Activated CD4-positive, alpha-beta memory T cell treated with anti-CD3 and anti-CD28 coated beads for 36 hours (primary cell): ENCODE measurements at regions not wholly inside any gene's neighbourhood (a gene's known extent, or its start where the extent isn't known, plus 50 kb on each side); places are given as distances from the start of the nearest gene placed in this dataset.

ENCODE experiments used
- CTCF ChIA-PET: fragments of 350-600 bp; sonication (Branson Sonifier 250); formaldehyde crosslinking; loops from one replicate; lab custom pipeline; 2021; ENCODE audit warnings: antibody characterized with exemption, inconsistent platforms; lab: Charles Lee
- POLR2A ChIA-PET: fragments of 350-600 bp; sonication (Branson Sonifier 250); formaldehyde crosslinking; loops from one replicate; lab custom pipeline; 2021; ENCODE audit warnings: antibody characterized with exemption; lab: Charles Lee
- DNase-seq: peaks from one replicate; pipeline ENCODE4 v3.0.0-alpha.2; 2020
- H3K27ac Mint-ChIP-seq: one replicate; pipeline ENCODE4 v1.8.0; 2021; ENCODE audit warnings: mixed read lengths
- H3K27me3 Mint-ChIP-seq: one replicate; pipeline ENCODE4 v1.8.0; 2021; ENCODE audit warnings: mixed read lengths
- H3K36me3 Mint-ChIP-seq: one replicate; pipeline ENCODE4 v1.8.0; 2021; ENCODE audit warnings: mixed read lengths
- H3K4me1 Mint-ChIP-seq: one replicate; pipeline ENCODE4 v1.8.0; 2021; ENCODE audit warnings: low read depth, mixed read lengths
- H3K4me3 Mint-ChIP-seq: one replicate; pipeline ENCODE4 v1.8.0; 2021; ENCODE audit warnings: mild to moderate bottlenecking, mixed read lengths
- H3K9me3 Mint-ChIP-seq: one replicate; pipeline ENCODE4 v1.8.0; 2021; ENCODE audit warnings: mixed read lengths
- intact Hi-C: fragments of 100-400 bp; cut with micrococcal nuclease; formaldehyde crosslinking; loops from one replicate; pipeline ENCODE4 v1.15.1; 2023

GRCh38 chr1:60228041-60228491 lies 154.5 kb upstream of the C1orf87 start:
- no peak overlapping the region for H3K4me3 Mint-ChIP-seq
- CTCF ChIA-PET, result no interaction called here
- no peaks in the 10 kb centered on the region for H3K36me3 Mint-ChIP-seq
- POLR2A ChIA-PET, result no interaction called here
- DNase-seq, result no peak
- H3K27ac Mint-ChIP-seq, result no peak overlapping the region
- H3K4me1 Mint-ChIP-seq, result peaks cover 7% of the 10 kb centered on the region
- H3K9me3 Mint-ChIP-seq, result no peaks in the 10 kb centered on the region
- H3K27me3 Mint-ChIP-seq, result no peaks in the 10 kb centered on the region
- intact Hi-C loops, result no loop called here

GRCh38 chr1:60227601-60228000 lies 154.0 kb upstream of the C1orf87 start:
- POLR2A ChIA-PET, result no interaction called here

GRCh38 chr1:60225486-60225885 lies 151.9 kb upstream of the C1orf87 start:
- Mint-ChIP-seq H3K4me1 (peaks cover 7% of the 10 kb centered on the region), H3K4me3 (no peak overlapping the region), H3K9me3 (no peaks in the 10 kb centered on the region), H3K27me3 (no peaks in the 10 kb centered on the region), H3K27ac (no peak overlapping the region), H3K36me3 (no peaks in the 10 kb centered on the region)
- intact Hi-C loops, result no loop called here
- POLR2A ChIA-PET, result no interaction called here
- CTCF ChIA-PET, result no interaction called here
- no peak for DNase-seq

More at GRCh38 chr1:60227601-60228000, 154.0 kb upstream of the C1orf87 start:
- H3K9me3 Mint-ChIP-seq, result no peaks in the 10 kb centered on the region
- H3K36me3 Mint-ChIP-seq, result no peaks in the 10 kb centered on the region
- peaks cover 7% of the 10 kb centered on the region for H3K4me1 Mint-ChIP-seq
- H3K27ac Mint-ChIP-seq, result no peak overlapping the region
- intact Hi-C loops, result no loop called here
- CTCF ChIA-PET, result no interaction called here
- no peak overlapping the region for H3K4me3 Mint-ChIP-seq
- no peaks in the 10 kb centered on the region for H3K27me3 Mint-ChIP-seq
- no peak for DNase-seq

GRCh38 chr1:60224523-60224922 lies 151.0 kb upstream of the C1orf87 start:
- Mint-ChIP-seq H3K4me1 (peaks cover 7% of the 10 kb centered on the region), H3K27ac (no peak overlapping the region), H3K9me3 (no peaks in the 10 kb centered on the region), H3K4me3 (no peak overlapping the region), H3K36me3 (no peaks in the 10 kb centered on the region), H3K27me3 (no peaks in the 10 kb centered on the region)
- CTCF ChIA-PET, result no interaction called here
- POLR2A ChIA-PET, result no interaction called here
- no peak for DNase-seq
- intact Hi-C loops, result no loop called here

GRCh38 chr1:60223158-60223557 lies 149.6 kb upstream of the C1orf87 start:
- no peaks in the 10 kb centered on the region for H3K9me3 Mint-ChIP-seq
- ChIA-PET CTCF (no interaction called here), POLR2A (no interaction called here)
- H3K27ac Mint-ChIP-seq, result no peak overlapping the region
- H3K36me3 Mint-ChIP-seq, result no peaks in the 10 kb centered on the region
- no peaks in the 10 kb centered on the region for H3K27me3 Mint-ChIP-seq
- DNase-seq, result no peak
- H3K4me1 Mint-ChIP-seq, result peaks cover 7% of the 10 kb centered on the region
- intact Hi-C loops, result no loop called here
- H3K4me3 Mint-ChIP-seq, result no peak overlapping the region

GRCh38 chr1:60222360-60223115 lies 149.0 kb upstream of the C1orf87 start:
- Mint-ChIP-seq H3K27me3 (no peaks in the 10 kb centered on the region), H3K4me3 (no peak overlapping the region), H3K4me1 (peaks cover 1% of the 10 kb centered on the region), H3K9me3 (no peaks in the 10 kb centered on the region), H3K27ac (no peak overlapping the region), H3K36me3 (no peaks in the 10 kb centered on the region)
- DNase-seq, result no peak
- CTCF ChIA-PET, result no interaction called here
- POLR2A ChIA-PET, result no interaction called here
- intact Hi-C loops, result no loop called here

- no peaks in the 10 kb centered on the region for H3K36me3 Mint-ChIP-seq
- ChIA-PET CTCF (no interaction called here), POLR2A (no interaction called here)
Measured at GRCh38 chr1:60213253-60213652, 139.7 kb upstream of the C1orf87 start.

GRCh38 chr1:60196026-60196425 lies 122.5 kb upstream of the C1orf87 start:
- ChIA-PET CTCF (no interaction called here), POLR2A (no interaction called here)
- Mint-ChIP-seq H3K27ac (no peak overlapping the region), H3K4me1 (no peaks in the 10 kb centered on the region), H3K36me3 (no peaks in the 10 kb centered on the region), H3K9me3 (no peaks in the 10 kb centered on the region), H3K27me3 (no peaks in the 10 kb centered on the region), H3K4me3 (no peak overlapping the region)
- intact Hi-C loops, result no loop called here
- DNase-seq, result no peak

More at GRCh38 chr1:60213253-60213652, 139.7 kb upstream of the C1orf87 start:
- H3K27ac Mint-ChIP-seq, result no peak overlapping the region
- H3K4me3 Mint-ChIP-seq, result no peak overlapping the region
- intact Hi-C loops, result no loop called here
- peaks cover 6% of the 10 kb centered on the region for H3K9me3 Mint-ChIP-seq
- DNase-seq, result no peak
- H3K27me3 Mint-ChIP-seq, result no peaks in the 10 kb centered on the region
- no peaks in the 10 kb centered on the region for H3K4me1 Mint-ChIP-seq

- ChIA-PET POLR2A (no interaction called here), CTCF (no interaction called here)
- Mint-ChIP-seq H3K27ac (no peak overlapping the region), H3K4me1 (no peaks in the 10 kb centered on the region), H3K4me3 (no peak overlapping the region), H3K36me3 (peaks cover 2% of the 10 kb centered on the region), H3K27me3 (no peaks in the 10 kb centered on the region), H3K9me3 (peaks cover 22% of the 10 kb centered on the region)
- intact Hi-C loops, result no loop called here
- no peak for DNase-seq
Measured at GRCh38 chr1:60185684-60186083, 112.1 kb upstream of the C1orf87 start.

GRCh38 chr1:60184521-60184920 lies 111.0 kb upstream of the C1orf87 start:
- H3K27ac Mint-ChIP-seq, result no peak overlapping the region
- peaks cover 2% of the 10 kb centered on the region for H3K36me3 Mint-ChIP-seq
- H3K4me3 Mint-ChIP-seq, result no peak overlapping the region
- ChIA-PET CTCF (no interaction called here), POLR2A (no interaction called here)
- no peak for DNase-seq
- H3K9me3 Mint-ChIP-seq, result peaks cover 22% of the 10 kb centered on the region
- H3K27me3 Mint-ChIP-seq, result no peaks in the 10 kb centered on the region
- no peaks in the 10 kb centered on the region for H3K4me1 Mint-ChIP-seq
- intact Hi-C loops, result no loop called here

GRCh38 chr1:60173729-60174505 lies 100.3 kb upstream of the C1orf87 start:
- H3K4me3 Mint-ChIP-seq, result no peak overlapping the region
- no peak overlapping the region for H3K27ac Mint-ChIP-seq
- no peaks in the 10 kb centered on the region for H3K27me3 Mint-ChIP-seq
- H3K4me1 Mint-ChIP-seq, result no peaks in the 10 kb centered on the region
- ChIA-PET CTCF (no interaction called here), POLR2A (no interaction called here)
- H3K9me3 Mint-ChIP-seq, result no peaks in the 10 kb centered on the region
- intact Hi-C loops, result no loop called here
- no peaks in the 10 kb centered on the region for H3K36me3 Mint-ChIP-seq
- DNase-seq, result no peak

GRCh38 chr1:60173006-60173405 lies 99.4 kb upstream of the C1orf87 start:
- CTCF ChIA-PET, result no interaction called here

More at GRCh38 chr1:60173006-60173405, 99.4 kb upstream of the C1orf87 start:
- Mint-ChIP-seq H3K36me3 (no peaks in the 10 kb centered on the region), H3K4me1 (no peaks in the 10 kb centered on the region), H3K4me3 (no peak overlapping the region), H3K27me3 (no peaks in the 10 kb centered on the region), H3K9me3 (no peaks in the 10 kb centered on the region), H3K27ac (no peak overlapping the region)
- intact Hi-C loops, result no loop called here
- no peak for DNase-seq
- POLR2A ChIA-PET, result no interaction called here
